Eye (tissue), 1 donor: ENCODE measurements at regions not wholly inside any gene's neighbourhood (a gene's known extent, or its start where the extent isn't known, plus 50 kb on each side); places are given as distances from the start of the nearest gene placed in this dataset.

Source experiments
- DNase-seq: peaks from one replicate; pipeline ENCODE4 v3.0.0-alpha.2; 2015

GRCh38 chr5:173527671-173528070 lies 88.8 kb downstream of the BOD1 start:
- DNase-seq: no peak

- DNase-seq: no peak
These were observed 92.3 kb downstream of the BOD1 start for GRCh38 chr5:173524136-173524535.

GRCh38 chr5:173523388-173523787 lies 93.1 kb downstream of the BOD1 start:
- no peak for DNase-seq

GRCh38 chr5:173522518-173522917 lies 93.9 kb downstream of the BOD1 start:
- no peak for DNase-seq

- DNase-seq: no peak
These were observed 97.6 kb downstream of the BOD1 start for GRCh38 chr5:173518856-173519255.

- DNase-seq: no peak
These were observed 98.8 kb downstream of the BOD1 start for GRCh38 chr5:173517648-173518047.

- DNase-seq: no peak
These were observed 100.9 kb downstream of the BOD1 start for GRCh38 chr5:173515526-173515925.

- no peak for DNase-seq
These were observed 101.8 kb downstream of the BOD1 start for GRCh38 chr5:173514661-173515060.

- peak; percentile 68 for DNase-seq
These were observed 102.9 kb downstream of the BOD1 start for GRCh38 chr5:173513521-173513991.

- no peak for DNase-seq
These were observed 103.6 kb downstream of the BOD1 start for GRCh38 chr5:173512637-173513435.

- DNase-seq: no peak
These were observed 107.4 kb downstream of the BOD1 start for GRCh38 chr5:173509060-173509459.

GRCh38 chr5:173507171-173507570 lies 109.3 kb downstream of the BOD1 start:
- DNase-seq: no peak

GRCh38 chr5:173505634-173506033 lies 110.8 kb downstream of the BOD1 start:
- no peak for DNase-seq

- DNase-seq: no peak
These were observed 114.5 kb downstream of the BOD1 start for GRCh38 chr5:173501922-173502321.

GRCh38 chr5:173501271-173501670 lies 115.2 kb downstream of the BOD1 start:
- no peak for DNase-seq

- no peak for DNase-seq
These were observed 116.3 kb downstream of the BOD1 start for GRCh38 chr5:173500213-173500560.

GRCh38 chr5:173499471-173500212 lies 116.8 kb downstream of the BOD1 start:
- DNase-seq: no peak

- peak; percentile 45 for DNase-seq
These were observed 117.5 kb downstream of the BOD1 start for GRCh38 chr5:173498739-173499470.

GRCh38 chr5:173498286-173498685 lies 118.2 kb downstream of the BOD1 start:
- DNase-seq: peak; percentile 81

- no peak for DNase-seq
These were observed 118.8 kb downstream of the BOD1 start for GRCh38 chr5:173497685-173498084.

GRCh38 chr5:173496883-173497255 lies 119.6 kb downstream of the BOD1 start:
- DNase-seq: no peak

GRCh38 chr5:173496129-173496882 lies 120.1 kb downstream of the BOD1 start:
- DNase-seq: no peak
